ENCODE measurements at regions not wholly inside any gene's neighbourhood (a gene's known extent, or its start where the extent isn't known, plus 50 kb on each side); places are given as distances from the start of the nearest gene placed in this dataset.

GRCh38 chr3:104672331-104672730 is 694.4 kb upstream of the ALCAM start:
- no peak for TF ChIP-seq CTCF (IDR thresholded peaks at IDR 0.05; ENCODE audit: insufficient read depth, low read length)
- H3K4me3 ChIP-seq (ENCODE audit: low read depth, low read length): no peak overlapping the region
- DNase-seq (ENCODE audit: low read depth): peak; percentile 12

- DNase-seq (ENCODE audit: low read depth): peak; percentile 69
- H3K4me3 ChIP-seq (ENCODE audit: low read depth, low read length): no peak overlapping the region
- TF ChIP-seq CTCF (IDR thresholded peaks at IDR 0.05; ENCODE audit: insufficient read depth, low read length): no peak
Measured at GRCh38 chr3:104673981-104674380, 692.7 kb upstream of the ALCAM start.

- peak; percentile 7 for DNase-seq (ENCODE audit: low read depth)
- no peak for TF ChIP-seq CTCF (IDR thresholded peaks at IDR 0.05; ENCODE audit: insufficient read depth, low read length)
- H3K4me3 ChIP-seq (ENCODE audit: low read depth, low read length): no peak overlapping the region
Measured at GRCh38 chr3:104676241-104676640, 690.5 kb upstream of the ALCAM start.

- no peak for TF ChIP-seq CTCF (IDR thresholded peaks at IDR 0.05; ENCODE audit: insufficient read depth, low read length)
- DNase-seq (ENCODE audit: low read depth): no peak
- H3K4me3 ChIP-seq (ENCODE audit: low read depth, low read length): no peak overlapping the region
Measured at GRCh38 chr3:104677932-104678331, 688.8 kb upstream of the ALCAM start.

GRCh38 chr3:104685492-104685891 is 681.2 kb upstream of the ALCAM start:
- H3K4me3 ChIP-seq (ENCODE audit: low read depth, low read length): no peak overlapping the region
- no peak for DNase-seq (ENCODE audit: low read depth)
- no peak for TF ChIP-seq CTCF (IDR thresholded peaks at IDR 0.05; ENCODE audit: insufficient read depth, low read length)

- no peak for TF ChIP-seq CTCF (IDR thresholded peaks at IDR 0.05; ENCODE audit: insufficient read depth, low read length)
- DNase-seq (ENCODE audit: low read depth): no peak
- no peak overlapping the region for H3K4me3 ChIP-seq (ENCODE audit: low read depth, low read length)
Measured at GRCh38 chr3:104687362-104687761, 679.3 kb upstream of the ALCAM start.

GRCh38 chr3:104696470-104696869 is 670.2 kb upstream of the ALCAM start:
- no peak for DNase-seq (ENCODE audit: low read depth)
- no peak overlapping the region for H3K4me3 ChIP-seq (ENCODE audit: low read depth, low read length)
- TF ChIP-seq CTCF (IDR thresholded peaks at IDR 0.05; ENCODE audit: insufficient read depth, low read length): no peak

Measured in fibroblast of the aortic adventitia (primary cell).